ENCODE measurements at regions not wholly inside any gene's neighbourhood (a gene's known extent, or its start where the extent isn't known, plus 50 kb on each side); places are given as distances from the start of the nearest gene placed in this dataset.
"Not testable (repeated sequence)": the region's sequence is repeated elsewhere in the genome, so short reads cannot be mapped to it uniquely, and the experiment has no call there.

GRCh38 chr2:120539937-120540718, 194.2 kb downstream of the INHBB start:
- no peak for FAIRE-seq

- no peak for FAIRE-seq
Observed at GRCh38 chr2:120540719-120541552, 194.7 kb upstream of the GLI2 start.

DNA sequence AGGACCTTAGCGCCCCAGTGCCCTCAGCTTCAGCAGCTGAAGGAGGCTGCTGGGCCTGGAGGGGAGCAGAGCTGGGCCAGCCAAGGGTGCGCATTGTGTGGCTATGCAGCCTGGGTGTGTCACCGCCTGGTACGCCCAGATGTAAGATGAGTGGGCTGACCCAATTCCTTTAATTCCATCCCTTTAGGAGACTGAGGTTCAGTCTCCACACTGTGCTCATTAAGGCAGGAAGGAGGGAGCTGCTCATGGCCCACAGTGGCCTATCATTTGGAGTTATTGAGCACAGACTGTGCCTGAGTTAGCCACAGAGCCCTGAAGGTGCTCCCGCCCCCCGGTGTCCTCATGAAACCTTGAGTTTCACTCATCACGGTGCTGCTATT, 194.1 kb upstream of the GLI2 start:
- no peak for FAIRE-seq

DNA sequence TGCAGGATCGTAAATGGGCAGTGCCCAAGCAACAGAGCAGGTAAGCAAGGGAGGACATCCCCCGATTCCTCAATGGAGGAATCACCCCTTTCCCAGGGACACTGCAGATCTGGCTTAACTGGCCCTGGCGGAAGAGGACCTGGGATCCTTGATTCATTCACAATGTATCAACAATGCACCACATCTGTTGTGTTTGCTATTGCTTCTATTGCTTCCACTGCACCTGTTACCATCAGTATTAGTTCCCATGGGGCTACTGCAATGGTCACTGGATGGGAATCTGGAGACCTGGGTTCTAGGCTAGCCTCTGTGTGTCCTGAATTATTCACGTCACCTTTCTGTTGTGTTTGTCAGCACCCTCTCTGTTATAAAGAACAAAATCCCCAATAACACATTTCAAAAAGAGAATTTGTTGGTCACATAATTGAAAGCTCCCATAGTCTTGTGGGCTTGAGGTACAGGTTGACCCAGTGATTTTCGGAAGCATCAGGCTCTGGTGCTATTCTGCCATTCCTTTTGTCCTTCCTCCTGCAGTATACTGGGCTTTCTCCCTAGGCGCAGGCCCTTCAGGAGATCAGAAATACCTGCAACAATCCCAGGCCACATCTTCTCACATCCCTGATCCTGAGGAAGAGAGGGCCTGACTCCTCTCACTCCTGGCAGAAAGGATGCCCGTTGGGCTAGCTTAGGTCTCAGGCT, 193.5 kb upstream of the GLI2 start:
- no peak for FAIRE-seq

- no peak for FAIRE-seq
Observed at GRCh38 chr2:120542911-120543527, 192.6 kb upstream of the GLI2 start.

GRCh38 chr2:120543899-120544298, 191.8 kb upstream of the GLI2 start:
- FAIRE-seq: no peak

DNA sequence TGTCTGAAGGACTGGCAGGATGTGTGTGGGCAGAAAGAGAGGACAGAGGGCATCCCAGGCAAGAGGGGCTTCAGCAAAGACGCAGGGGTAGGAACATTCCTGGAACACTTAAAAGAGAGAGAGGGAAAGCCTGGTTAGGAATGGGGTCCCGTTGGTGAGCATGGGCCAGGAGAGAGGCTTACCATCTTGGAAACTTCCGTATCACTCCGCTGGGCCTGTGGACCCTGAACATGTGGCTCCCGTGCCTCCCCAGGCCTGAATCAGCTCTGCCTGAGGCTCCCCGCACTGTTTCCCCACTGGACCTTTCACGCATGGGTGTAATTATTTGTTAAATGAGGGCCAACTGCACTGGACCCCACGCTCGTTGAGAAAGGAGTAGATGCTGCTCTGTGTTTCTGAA, 191.1 kb upstream of the GLI2 start:
- FAIRE-seq: no peak

- not testable (repeated sequence) for FAIRE-seq
Observed at GRCh38 chr2:120545007-120545406, 190.7 kb upstream of the GLI2 start.

GRCh38 chr2:120545521-120546047, 190.1 kb upstream of the GLI2 start:
- FAIRE-seq: no peak

GRCh38 chr2:120546048-120546864, 189.4 kb upstream of the GLI2 start:
- no peak for FAIRE-seq

DNA sequence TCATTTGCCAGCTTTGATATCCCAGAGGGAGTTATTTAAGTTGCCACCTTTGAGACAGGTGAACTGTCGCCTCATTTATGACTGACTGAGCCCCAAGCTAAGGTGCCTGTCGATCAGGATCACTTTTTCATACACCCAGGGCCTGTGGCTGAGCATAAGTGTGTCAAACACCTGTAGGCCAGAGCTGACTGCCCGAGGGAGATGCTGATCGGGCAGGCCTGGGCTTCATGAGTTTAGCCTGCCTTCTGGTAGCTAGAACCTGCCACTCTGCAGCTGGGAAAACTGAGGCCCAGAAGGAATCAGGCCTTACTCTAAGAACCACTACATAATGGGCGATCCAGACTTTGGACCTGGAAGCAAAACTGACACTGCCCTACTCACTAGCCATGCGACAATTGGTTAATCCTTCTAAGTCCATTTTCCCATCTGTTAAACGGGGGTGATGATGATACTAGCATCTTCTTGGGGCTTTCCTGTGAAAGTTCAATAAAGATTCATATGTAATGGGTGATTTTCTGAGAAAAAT, 188.7 kb upstream of the GLI2 start:
- FAIRE-seq: no peak

DNA sequence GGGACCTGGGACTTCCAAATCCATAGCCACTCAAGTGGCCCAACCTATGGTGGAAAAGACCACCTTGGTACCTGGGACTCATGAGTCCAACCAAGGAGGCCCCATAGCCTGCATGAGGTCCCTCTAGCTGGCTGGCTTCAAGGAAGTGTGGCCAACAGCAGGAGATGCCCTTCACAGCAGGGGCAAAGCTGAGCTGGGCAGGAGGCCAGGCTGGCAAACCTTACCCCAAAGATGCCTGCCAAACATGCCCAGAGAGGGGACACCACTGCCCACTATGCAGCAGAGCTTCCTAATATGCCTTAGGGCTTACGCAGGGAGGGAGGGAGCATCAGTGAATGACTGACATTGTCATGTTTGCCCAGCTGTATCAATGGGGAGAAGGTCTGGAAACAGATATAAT, 188.0 kb upstream of the GLI2 start:
- no peak for FAIRE-seq

DNA sequence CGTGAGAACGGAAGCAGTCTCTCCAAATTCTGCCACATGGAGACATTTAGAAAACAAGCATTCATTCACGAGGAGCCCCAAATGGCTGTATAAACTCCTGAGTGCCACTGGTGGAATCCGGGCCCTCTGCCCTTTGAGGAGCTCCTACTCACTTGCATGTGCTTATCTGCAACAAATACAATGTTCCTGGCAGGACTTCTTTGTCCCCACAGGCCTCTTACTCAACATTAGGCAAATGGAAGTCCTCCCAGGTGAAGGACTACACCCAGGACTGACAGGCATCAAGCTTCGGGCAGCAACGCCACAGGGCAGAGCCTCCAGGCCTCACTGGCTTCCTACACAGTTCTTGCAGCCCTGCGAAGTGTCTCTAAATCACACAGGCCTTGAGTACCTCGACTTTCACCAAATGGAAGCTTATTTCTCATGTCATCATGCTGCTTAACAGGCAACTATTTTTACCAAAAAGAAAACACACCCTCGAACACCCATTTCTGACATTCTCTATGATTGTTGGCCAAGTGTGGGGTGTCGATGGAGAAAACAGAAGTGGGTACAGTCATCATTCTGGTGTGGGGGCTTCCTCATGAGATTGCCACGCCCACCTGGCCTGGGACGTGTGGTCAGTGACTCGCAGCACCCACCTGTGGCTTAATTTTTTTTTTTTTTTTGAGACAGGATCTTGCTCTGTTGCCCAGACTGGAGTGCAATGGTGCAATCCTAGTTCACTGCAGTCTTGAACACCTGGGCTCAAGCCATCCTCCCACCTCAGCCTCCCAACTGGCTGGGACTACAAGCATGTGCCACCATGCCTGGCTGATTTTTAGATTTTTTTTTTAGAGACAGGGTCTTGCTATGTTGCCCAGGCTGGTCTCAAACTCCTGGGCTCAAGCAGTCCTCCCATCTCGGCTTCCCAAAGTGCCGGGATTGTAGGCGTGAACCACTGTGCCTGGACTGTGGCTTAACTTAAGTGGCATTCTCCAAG, 186.8 kb upstream of the GLI2 start:
- FAIRE-seq: no peak

- FAIRE-seq: no peak
Observed at GRCh38 chr2:120549841-120550240, 185.8 kb upstream of the GLI2 start.

GRCh38 chr2:120550282-120550681, 185.4 kb upstream of the GLI2 start:
- no peak for FAIRE-seq

DNA sequence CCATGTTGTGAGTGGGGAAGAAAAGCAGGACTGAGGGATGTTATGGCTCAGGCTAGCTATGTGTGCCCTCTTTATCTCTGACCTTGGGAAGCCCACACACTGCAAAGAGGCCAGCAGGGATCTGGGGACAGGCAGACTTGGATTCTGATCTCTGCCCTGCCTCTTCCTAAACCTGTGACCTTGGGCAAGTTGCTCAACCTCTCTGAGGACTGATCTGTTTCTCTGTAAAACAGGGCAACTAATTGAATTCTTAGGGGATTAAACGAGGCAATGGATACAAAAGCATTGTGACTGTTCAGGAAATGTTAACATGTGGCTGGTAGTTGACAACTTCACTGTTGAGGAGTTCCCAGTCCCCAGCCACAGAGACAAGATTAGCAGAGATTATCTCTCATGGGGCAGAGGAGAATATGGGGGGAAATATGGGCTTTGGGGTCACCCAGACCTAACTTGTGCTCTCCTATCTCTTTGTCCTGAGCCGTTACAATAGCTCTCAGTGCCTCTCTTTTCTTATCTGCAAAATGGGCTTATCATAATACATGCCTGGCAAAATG, 184.7 kb upstream of the GLI2 start:
- no peak for FAIRE-seq

DNA sequence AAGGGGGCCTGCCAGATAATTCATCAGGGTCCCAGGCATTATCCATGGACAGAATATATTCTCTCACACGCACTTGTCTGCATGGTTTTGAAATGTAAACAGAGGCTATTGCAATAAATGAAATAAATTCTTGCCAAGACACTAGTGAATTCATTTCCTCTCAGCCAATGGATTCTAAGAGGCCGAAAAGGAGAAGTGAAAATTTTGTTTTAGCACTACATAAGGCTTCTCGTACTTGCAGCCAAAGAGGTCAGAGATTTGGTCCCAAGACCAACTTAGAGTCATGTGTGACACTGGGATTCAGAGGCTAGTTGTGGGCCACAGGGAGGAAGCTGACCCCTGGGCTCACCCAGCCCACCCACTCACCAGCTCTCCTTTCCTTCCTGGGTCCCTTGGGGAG, 184.1 kb upstream of the GLI2 start:
- no peak for FAIRE-seq

DNA sequence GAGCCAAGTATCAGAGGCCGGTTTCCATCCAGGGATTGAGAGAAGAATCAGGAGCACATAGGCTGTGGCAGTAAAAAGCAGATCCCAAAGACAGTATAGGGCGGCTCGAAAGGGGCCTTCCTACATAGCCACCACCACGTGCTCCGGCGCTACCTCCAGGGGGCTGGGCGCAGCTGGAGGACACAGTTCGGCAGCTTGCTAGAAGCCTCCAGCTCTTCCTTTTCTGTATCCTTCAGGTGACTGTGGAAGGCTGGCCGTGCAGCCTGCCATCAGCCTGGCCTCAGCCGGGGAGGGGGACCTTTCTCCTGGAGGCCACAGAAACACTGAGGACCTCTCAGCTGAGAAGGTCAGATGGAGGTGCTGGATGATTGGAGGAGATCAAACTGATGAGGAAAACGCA, 183.6 kb upstream of the GLI2 start:
- no peak for FAIRE-seq

GRCh38 chr2:120552800-120553481, 182.7 kb upstream of the GLI2 start:
- FAIRE-seq: no peak

- FAIRE-seq: no peak
Observed at GRCh38 chr2:120554625-120555032, 181.0 kb upstream of the GLI2 start.
